HEK293T (cell line): ENCODE measurements at regions not wholly inside any gene's neighbourhood (a gene's known extent, or its start where the extent isn't known, plus 50 kb on each side); places are given as distances from the start of the nearest gene placed in this dataset.

ENCODE experiments used
- CTCF ChIA-PET: fragments of 350-600 bp; formaldehyde crosslinking; extraction: SDS; loops from one replicate; lab custom pipeline; 2021; ENCODE audit warnings: antibody characterized with exemption, inconsistent platforms; lab: Yijun Ruan, JAX
- POLR2A ChIA-PET: fragments of 350-600 bp; formaldehyde crosslinking; extraction: SDS; loops from one replicate; lab custom pipeline; 2020; ENCODE audit warnings: antibody characterized with exemption, inconsistent platforms; lab: Yijun Ruan, JAX
- DNase-seq: peaks from one replicate; pipeline ENCODE4 v3.0.0; 2012; ENCODE audit warnings: mixed read lengths; ENCODE audit errors: extremely low spot score
- ARNT ChIP-seq: fragments of 450-650 bp; IDR thresholded peaks from 2 replicates; pipeline ENCODE4 v1.6.1; 2017; ENCODE audit warnings: mild to moderate bottlenecking
- BHLHE40 ChIP-seq: fragments of 450-650 bp; IDR thresholded peaks from 2 replicates; pipeline ENCODE4 v1.6.1; 2016; ENCODE audit warnings: mild to moderate bottlenecking, moderate library complexity, borderline replicate concordance
- CTBP1 ChIP-seq: fragments of 450-650 bp; IDR thresholded peaks from 2 replicates; pipeline ENCODE4 v1.6.1; 2016; ENCODE audit warnings: borderline replicate concordance
- ELF4 ChIP-seq: fragments of 450-650 bp; IDR thresholded peaks from 2 replicates; pipeline ENCODE4 v1.6.1; 2017; ENCODE audit warnings: antibody characterized with exemption
- FOXA1 ChIP-seq: fragments of 450-650 bp; IDR thresholded peaks from 2 replicates; pipeline ENCODE4 v1.6.1; 2016; ENCODE audit warnings: mild to moderate bottlenecking
- FOXK2 ChIP-seq: fragments of 450-650 bp; IDR thresholded peaks from 2 replicates; pipeline ENCODE4 v1.6.1; 2016; ENCODE audit warnings: mild to moderate bottlenecking
- FOXM1 ChIP-seq: fragments of 450-650 bp; IDR thresholded peaks from 2 replicates; pipeline ENCODE4 v1.6.1; 2017; ENCODE audit warnings: mild to moderate bottlenecking, borderline replicate concordance
- HDGF ChIP-seq: fragments of 450-650 bp; IDR thresholded peaks from 2 replicates; pipeline ENCODE4 v1.6.1; 2017; ENCODE audit warnings: antibody characterized with exemption, borderline replicate concordance
- L3MBTL2 ChIP-seq: fragments of 450-650 bp; conservative IDR thresholded peaks from 2 replicates; pipeline ENCODE4 v1.6.1; 2016; ENCODE audit warnings: mild to moderate bottlenecking
- LEF1 ChIP-seq: fragments of 450-650 bp; IDR thresholded peaks from 2 replicates; pipeline ENCODE4 v1.6.1; 2017; ENCODE audit warnings: mild to moderate bottlenecking, borderline replicate concordance
- NFRKB ChIP-seq: fragments of 450-650 bp; IDR thresholded peaks from 2 replicates; pipeline ENCODE4 v1.6.1; 2016; ENCODE audit warnings: mild to moderate bottlenecking, moderate library complexity
- SP1 ChIP-seq: fragments of 450-650 bp; IDR thresholded peaks from 2 replicates; pipeline ENCODE4 v1.6.1; 2017
- SUZ12 ChIP-seq: fragments of 450-650 bp; IDR thresholded peaks from 2 replicates; pipeline ENCODE4 v1.6.1; 2016; ENCODE audit warnings: mild to moderate bottlenecking
- TARDBP ChIP-seq: fragments of 450-650 bp; IDR thresholded peaks from 2 replicates; pipeline ENCODE4 v1.6.1; 2016
- ZNF384 ChIP-seq: fragments of 450-650 bp; IDR thresholded peaks from 2 replicates; pipeline ENCODE4 v1.6.1; 2016
- TF ChIP-seq, protein P1 (sequence below): fragments of 450-650 bp; IDR thresholded peaks from 2 replicates; pipeline ENCODE4 v1.6.1; 2016

DNA sequence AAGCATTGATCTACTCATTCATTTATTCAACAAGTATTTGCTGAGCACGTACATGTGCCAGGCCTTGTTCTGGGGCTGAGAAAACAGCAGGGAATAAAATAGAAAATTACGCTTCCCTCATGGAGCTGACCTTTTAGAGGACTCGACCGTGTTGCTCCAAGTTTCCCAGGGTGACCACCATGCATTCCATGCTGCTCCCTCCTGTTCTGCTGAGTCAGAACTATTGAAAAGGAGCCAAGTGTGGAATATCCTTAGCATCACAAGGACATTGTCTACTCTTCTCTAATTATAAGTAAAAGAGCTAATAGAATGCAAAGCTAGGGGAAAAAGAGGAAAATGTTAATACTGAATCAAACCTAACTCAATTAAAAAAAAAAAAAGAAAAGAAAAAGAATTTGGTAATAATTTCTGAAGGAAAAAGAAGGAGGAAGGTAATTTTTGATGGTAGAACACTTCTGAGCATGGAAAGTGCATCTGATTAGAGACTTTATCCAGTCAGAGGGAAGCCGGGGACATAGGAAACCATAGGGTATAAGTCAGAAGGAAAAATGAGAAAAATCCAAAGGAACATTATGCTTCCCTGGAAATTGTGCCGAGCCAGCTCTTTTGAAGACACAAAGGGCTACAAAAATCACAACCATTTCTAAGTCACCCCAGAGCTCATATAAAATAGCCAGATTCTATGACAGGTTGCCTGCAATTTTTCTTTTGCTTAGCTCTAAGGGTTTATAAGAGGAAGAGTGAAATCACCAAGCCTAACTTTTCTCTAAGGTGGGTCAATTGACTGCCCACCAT lies 339.4 kb downstream of the RND3 start:
- no peak for TF ChIP-seq ELF4
- no peak for TF ChIP-seq L3MBTL2
- no peak for TF ChIP-seq LEF1
- TF ChIP-seq ZNF384, result no peak
- TF ChIP-seq FOXA1, result no peak
- no peak for TF ChIP-seq NFRKB
- TF ChIP-seq, protein P1, sequence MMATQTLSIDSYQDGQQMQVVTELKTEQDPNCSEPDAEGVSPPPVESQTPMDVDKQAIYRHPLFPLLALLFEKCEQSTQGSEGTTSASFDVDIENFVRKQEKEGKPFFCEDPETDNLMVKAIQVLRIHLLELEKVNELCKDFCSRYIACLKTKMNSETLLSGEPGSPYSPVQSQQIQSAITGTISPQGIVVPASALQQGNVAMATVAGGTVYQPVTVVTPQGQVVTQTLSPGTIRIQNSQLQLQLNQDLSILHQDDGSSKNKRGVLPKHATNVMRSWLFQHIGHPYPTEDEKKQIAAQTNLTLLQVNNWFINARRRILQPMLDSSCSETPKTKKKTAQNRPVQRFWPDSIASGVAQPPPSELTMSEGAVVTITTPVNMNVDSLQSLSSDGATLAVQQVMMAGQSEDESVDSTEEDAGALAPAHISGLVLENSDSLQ, result no peak
- no peak for TF ChIP-seq FOXK2
- no peak for TF ChIP-seq ARNT
- CTCF ChIA-PET, result interaction anchor here (0.6 to 0.7 kb wide), 2 partner anchors 251 to 903 kb away, joined by 3 read pairs; no protein-coding TSS in a partner anchor
- DNase-seq, result no peak
- POLR2A ChIA-PET, result no interaction called here

DNA sequence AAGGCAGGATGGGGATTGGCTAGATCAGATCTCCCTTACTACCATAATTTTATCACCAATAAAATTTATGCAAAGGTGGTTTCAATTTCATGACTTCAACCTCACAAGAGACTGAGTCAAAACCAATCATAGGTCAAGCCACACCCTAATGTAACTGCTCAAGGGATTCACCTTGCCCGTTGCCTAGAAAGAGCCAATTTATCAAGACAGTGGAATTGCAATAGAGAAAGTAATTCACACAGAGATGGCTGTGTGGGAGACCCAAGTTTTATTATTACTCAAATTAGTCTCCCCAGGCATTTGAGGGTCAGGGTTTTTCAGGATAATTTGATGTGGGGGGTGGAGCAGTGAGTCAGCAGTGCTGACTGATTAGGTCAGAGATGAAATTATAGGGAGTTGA lies 340.6 kb downstream of the RND3 start:
- ChIA-PET CTCF (no interaction called here), POLR2A (no interaction called here)
- TF ChIP-seq LEF1 (no peak), FOXM1 (no peak), HDGF (no peak), BHLHE40 (no peak)
- DNase-seq, result no peak

DNA sequence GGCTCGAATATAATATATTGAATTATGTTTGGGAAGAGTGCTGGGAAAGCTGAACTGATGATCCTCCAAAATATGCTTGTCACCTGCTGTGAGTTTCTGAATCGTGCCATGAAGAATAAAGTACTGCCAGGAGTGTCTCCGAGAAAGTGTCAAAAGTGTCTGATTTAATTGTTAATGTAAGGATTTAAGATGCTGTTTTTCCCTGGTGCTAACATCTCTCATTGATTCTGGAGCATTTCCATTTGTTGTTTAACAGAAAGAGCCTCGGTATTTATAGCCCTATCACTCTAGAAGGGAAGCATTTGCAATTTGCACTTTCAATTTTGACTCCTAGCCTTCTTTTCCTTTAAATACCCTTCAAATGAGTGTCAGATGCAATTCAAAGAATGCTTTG lies 342.2 kb downstream of the RND3 start:
- TF ChIP-seq CTBP1 (no peak), TARDBP (no peak), FOXA1 (no peak), ELF4 (no peak), SUZ12 (no peak), FOXM1 (no peak), NFRKB (no peak), LEF1 (no peak), FOXK2 (no peak), L3MBTL2 (no peak), HDGF (no peak), BHLHE40 (no peak)
- TF ChIP-seq, protein P1, result no peak
- POLR2A ChIA-PET, result no interaction called here
- CTCF ChIA-PET, result no interaction called here
- DNase-seq, result no peak

DNA sequence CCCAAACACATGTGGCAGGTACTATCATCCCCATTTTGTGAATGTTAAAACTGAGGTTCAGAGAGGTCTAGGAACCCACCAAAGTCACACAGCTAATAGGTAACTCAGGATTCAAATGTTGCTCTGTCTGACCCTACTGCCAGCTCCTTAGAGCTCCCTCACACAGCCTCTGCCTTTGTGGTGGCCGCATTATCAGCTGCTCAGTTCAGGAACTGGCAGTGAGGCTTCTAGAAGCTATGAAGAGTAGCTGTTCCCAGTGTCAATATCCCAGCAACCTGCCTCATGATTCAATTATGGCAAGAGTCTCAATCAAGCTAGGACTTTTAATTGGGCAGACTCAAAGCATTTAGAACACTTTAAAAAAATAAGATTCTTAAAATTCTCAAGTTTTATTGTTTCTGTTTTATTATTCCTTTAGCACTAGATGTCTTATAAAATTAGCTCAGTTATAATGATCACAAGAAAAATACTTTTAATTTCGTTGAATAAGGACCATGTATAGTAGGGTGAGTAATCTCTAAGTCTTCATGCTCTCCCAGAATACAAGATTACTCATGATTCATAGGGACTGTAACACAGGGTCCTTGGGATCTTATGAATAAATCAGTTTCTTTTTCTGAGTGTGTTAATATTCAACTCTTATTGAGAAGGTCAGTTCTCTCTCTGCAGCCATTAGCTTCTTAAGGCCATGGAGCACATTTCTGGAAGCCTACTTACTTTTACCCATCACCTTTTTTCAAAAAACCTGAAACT lies 342.7 kb downstream of the RND3 start:
- no peak for TF ChIP-seq SP1
- ChIA-PET POLR2A (no interaction called here), CTCF (no interaction called here)
- no peak for DNase-seq

DNA sequence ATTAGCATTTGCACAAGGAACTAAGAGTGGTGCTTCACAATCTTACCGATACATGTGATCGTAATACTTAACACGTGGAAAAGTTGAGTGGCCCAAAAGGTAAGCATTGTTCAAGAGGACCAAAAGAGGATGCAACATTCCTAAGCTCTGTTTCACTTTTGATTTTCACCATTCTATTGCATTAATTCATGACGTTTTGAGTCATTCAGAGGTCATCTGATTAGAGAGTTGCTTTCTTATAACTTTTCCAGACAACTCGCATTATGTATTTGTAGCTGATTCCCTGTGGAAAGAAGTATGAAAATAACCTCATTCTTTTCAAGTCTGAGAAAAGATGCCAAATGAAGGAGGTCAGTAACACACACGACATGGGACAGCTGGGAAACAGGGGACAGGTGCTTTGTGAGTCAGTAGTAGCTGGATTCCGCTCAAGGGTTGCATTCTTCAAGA lies 344.4 kb downstream of the RND3 start:
- POLR2A ChIA-PET, result no interaction called here
- TF ChIP-seq TARDBP (no peak), SP1 (no peak), LEF1 (no peak), ELF4 (no peak), HDGF (no peak), ZNF384 (no peak), BHLHE40 (no peak), FOXA1 (no peak)
- DNase-seq, result no peak
- CTCF ChIA-PET, result no interaction called here

DNA sequence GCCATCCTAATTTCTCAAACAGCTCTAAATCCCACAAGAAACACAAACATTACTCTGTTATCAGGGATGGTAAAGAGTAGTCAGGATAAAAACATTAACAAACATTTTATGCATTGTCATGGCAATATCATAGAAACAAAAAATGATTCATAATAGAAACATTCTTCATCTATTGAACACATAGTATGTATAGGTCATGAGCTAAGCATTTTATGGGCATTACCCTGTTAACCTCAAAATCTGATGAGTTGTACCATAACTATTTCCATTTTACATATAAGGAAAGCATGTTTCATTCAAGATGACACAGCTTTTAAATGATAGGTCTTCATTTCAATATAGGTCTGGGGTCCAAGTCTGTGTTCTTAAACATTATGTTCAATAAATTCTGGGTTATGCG lies 344.9 kb downstream of the RND3 start:
- CTCF ChIA-PET, result no interaction called here
- TF ChIP-seq SUZ12 (no peak), CTBP1 (no peak), NFRKB (no peak), BHLHE40 (no peak), ELF4 (no peak), LEF1 (no peak), FOXA1 (no peak)
- POLR2A ChIA-PET, result no interaction called here
- DNase-seq, result no peak

DNA sequence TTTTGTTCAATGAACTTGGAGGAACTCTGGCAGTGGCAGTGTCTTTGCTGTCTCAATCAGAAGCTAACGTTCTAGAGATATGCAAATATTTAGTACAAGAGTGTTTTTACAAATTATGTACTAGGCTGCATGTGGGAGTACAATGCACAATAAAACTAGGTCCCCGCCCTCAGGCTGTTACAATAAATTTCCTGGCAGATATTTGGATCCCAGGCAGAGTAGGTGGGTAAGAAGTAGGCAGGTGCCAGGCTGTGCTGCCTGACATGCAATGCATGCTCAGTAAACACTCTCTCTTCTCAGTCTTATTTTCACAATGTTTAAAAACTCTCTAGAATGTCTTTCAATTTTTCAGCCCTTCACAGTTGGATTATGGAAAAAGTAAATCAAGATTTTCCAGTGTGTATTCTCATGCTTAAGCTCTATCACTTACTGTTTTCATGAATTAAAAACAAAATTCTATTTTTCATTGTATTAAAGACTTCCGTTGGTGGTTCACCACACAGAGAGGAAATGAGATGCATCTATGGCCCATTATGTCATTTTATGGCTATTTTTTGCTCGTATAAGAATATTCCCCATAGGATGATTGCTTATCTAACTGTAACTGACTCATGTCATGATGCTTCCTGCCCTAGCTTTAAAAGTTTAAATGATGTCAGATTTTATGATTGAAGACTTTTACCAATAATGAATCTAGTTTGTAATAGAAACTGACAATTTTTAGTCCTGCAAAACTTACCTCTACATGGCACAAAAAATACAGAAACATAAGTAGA lies 346.1 kb downstream of the RND3 start:
- ChIA-PET POLR2A (no interaction called here), CTCF (interaction anchor here (0.6 to 0.7 kb wide), 2 partner anchors 14 to 43 kb away, joined by 3 to 8 read pairs; no protein-coding TSS in a partner anchor)
- TF ChIP-seq TARDBP (no peak), ARNT (no peak), SP1 (no peak), CTBP1 (no peak), HDGF (no peak)
- no peak for DNase-seq
